Dermis blood vessel endothelial cell (primary cell): ENCODE measurements at regions not wholly inside any gene's neighbourhood (a gene's known extent, or its start where the extent isn't known, plus 50 kb on each side); places are given as distances from the start of the nearest gene placed in this dataset.

ENCODE experiments used
- DNase-seq: peaks from one replicate; pipeline ENCODE4 v3.0.0; 2010

DNA sequence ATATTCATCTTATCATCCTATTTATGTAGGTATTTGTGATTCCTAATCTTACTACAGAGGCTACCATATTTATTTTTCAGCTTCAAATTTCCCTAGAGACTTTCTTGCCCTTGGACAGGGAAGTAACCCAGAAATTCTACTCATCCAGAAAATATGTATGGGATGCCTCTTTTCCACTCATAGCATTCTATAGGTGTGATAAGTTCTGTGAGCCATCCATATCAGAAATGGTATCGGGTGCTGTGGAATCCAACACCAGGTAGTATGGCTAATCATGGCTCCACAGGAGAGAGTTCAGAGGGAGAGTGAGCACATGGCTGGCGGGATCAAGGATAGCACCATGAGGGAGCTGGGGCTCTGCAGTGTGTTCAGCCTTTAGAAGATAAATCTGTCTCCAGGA, 349.3 kb upstream of the ACTBL2 start:
- no peak for DNase-seq

DNA sequence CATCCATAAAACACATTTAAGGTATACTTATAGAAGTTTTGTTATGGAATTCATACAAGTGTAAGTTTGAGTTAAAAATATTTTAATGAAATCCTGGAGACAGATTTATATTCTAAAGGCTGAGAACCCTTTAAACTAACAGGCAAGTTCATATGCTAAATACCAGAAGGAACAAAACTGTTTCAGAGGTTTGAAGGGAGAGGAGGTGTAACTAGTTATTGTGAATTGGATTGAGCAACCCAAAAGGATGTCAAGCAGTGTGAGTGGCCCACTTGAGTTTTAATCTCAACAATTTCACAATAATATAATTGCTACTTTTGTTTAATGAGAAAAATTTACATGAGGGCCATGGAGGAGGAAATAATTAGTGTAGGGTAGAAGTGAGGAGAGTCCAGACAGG, 348.5 kb upstream of the ACTBL2 start:
- no peak for DNase-seq

GRCh38 chr5:57828221-57828620, 345.6 kb upstream of the ACTBL2 start:
- no peak for DNase-seq

DNA sequence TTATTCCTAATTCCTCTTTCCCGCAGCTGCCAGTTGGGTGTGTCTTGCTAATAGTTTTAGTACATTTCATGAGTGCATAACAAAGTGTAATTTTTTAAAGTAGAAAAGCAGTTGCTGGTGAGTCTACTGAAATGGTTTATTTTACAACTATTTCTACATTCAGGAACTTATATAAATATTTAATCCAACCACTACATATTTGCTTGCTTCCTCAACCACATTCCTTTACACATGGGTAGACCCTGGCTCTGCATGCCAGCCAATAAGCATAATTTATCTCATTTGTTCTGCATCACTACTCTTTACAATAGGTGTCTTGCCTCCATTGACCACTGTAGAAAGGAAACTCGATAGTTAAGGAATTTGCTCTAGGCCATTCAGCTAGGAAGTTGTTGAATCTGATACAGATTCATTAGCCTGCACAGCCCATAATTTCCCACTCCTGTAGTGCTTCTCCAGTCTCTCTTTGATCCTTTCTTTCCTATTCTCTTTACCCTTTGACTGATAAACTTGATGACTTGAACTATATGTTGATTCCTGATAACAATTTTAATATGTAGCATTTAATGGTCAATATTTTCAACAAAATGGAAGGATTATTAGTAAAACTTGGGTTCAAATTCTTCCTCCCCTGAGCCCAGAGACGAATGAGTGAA, 342.5 kb upstream of the ACTBL2 start:
- no peak for DNase-seq

GRCh38 chr5:57824623-57825022, 342.0 kb upstream of the ACTBL2 start:
- no peak for DNase-seq

- no peak for DNase-seq
These were observed 341.4 kb upstream of the ACTBL2 start for GRCh38 chr5:57824047-57824446.

GRCh38 chr5:57822651-57823050, 340.0 kb upstream of the ACTBL2 start:
- no peak for DNase-seq

DNA sequence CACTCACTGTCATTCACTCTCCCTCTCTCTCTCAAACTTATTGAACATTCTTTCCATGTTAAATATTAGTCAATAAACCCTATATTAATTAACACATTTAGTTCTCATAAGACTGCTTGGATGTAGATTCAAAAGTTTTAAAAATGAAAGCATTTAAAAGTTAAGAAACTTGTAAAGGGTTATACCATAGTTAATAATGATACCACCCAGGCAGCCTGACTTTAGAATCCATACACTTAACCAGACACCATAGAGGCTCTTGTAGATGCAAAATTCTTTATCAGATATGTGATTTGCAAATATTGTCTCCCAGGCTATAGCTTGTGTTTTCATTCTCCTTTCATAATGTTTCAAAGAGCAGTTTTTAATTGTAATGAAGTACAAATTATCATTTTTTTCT, 335.8 kb upstream of the ACTBL2 start:
- DNase-seq: no peak

DNA sequence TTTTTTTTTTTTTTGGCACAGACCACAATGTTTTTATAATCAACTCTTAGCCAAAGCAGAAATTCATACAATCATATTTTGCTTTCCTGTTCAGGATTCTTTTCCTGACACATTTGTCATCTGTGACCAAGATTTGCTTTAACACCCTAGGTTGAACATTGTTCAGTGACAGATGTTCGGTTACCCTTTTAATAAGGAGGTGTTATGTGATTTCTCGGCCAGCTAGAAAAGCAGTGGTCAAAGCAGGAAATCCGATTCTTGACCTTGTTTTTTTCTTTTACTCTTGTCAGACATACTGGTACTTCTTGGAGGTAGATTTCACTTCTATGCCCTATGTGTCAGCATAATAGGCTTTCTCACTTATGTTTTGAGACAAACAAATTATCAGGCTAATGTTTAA, 335.3 kb upstream of the ACTBL2 start:
- peak; percentile 54 for DNase-seq

DNA sequence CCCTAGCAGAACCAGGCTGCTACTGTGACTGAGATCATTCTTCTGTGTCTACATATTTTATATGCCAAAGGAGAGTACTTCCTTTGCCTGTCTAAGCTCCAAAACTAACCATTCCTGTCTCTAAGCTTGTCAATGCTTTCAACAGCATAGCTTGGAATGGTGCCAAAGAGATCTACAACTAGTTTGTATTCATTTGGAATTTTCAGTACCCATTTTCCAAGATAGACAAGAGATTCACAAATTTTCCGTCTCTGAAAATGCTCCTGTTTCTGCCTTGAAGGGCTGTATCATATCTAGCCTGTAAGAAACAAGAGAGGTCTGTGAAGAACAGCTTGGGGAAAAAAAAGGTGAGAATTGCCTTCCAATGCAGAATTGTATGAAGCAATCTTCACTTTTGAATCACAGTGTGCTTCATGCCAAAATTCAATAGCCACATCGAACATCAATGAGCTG, 334.4 kb upstream of the ACTBL2 start:
- peak; percentile 54 for DNase-seq

GRCh38 chr5:57816108-57816507, 333.5 kb upstream of the ACTBL2 start:
- peak; percentile 73 for DNase-seq

GRCh38 chr5:57805732-57806131, 323.1 kb upstream of the ACTBL2 start:
- DNase-seq: no peak

DNA sequence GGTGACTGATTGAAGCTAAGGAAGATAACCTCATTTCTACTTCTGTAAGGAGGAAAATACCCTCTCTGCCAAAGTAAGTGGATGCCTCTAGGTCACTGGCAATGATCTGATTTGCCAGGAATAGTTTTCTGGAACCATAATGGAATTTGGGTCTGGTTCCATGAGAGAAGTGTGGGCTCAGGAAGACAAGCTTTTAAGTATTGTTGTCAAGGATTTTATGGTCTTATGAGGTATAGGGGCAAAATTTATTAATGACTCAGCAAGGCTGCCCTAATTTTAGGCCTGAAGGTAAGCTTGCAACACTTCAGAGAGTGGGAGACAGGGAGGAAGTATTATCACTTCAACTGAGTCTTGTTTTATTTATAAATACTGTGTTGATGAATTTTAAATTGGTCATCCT, 322.6 kb upstream of the ACTBL2 start:
- DNase-seq: no peak

DNA sequence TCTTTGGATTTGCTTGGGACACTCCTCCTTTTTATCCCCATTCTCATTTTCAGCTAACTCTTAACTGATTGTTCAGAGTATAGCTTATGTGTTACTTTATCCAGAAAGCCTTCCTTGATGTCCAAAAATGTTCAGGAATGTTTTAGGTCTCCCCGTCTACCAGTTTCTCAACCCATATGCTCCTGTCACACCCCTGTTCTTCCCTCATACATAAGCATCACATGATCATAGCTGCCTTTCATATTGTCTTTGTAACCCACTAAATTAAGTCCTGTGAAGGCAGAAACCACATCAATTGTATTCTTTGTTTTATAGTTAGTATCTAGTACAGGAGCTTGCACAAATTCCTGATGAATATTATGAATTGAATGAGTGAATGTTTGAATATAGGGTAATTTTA, 321.9 kb upstream of the ACTBL2 start:
- DNase-seq: no peak

DNA sequence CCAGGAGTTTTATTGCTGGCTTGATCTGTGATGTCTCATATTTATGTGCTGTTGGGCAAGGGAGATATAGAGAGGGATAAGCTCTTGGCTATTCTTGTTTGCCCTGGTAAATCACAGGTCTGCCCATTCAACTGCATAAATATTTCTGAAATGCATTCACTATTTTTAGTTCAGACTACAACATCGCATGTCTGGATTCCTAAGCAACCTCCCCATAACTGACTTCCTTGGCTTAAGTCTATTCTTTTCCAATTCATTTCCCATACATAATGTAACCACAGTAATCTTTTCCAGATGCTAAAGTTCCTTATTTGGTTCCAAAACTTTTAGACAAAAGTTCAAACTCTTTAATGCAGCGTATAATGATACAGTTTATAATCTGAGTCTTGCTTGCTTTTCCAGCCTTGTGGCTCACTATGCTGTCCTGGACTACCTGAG, 321.4 kb upstream of the ACTBL2 start:
- no peak for DNase-seq

DNA sequence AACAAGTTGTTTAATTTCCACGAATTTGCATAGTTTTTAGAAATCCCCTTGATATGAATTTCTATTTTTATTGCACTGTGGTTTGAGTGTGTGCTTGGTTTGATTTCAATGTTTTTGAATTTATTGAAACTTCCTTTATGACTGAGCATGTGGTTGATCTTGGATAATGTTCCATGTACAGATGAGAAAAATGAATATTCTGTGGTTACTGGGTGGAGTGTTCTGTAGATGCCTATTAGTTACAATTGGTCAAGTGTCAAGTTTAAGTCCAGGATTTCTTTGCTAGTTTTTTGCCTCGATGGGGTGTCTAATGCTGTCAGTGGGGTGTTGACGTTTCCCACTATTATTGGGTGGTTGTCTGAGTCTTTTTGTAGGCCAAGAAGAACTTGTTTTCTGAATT, 319.5 kb upstream of the ACTBL2 start:
- DNase-seq: no peak

- DNase-seq: no peak
These were observed 312.6 kb upstream of the ACTBL2 start for GRCh38 chr5:57795203-57795602.

- no peak for DNase-seq
These were observed 309.3 kb upstream of the ACTBL2 start for GRCh38 chr5:57791875-57792274.

DNA sequence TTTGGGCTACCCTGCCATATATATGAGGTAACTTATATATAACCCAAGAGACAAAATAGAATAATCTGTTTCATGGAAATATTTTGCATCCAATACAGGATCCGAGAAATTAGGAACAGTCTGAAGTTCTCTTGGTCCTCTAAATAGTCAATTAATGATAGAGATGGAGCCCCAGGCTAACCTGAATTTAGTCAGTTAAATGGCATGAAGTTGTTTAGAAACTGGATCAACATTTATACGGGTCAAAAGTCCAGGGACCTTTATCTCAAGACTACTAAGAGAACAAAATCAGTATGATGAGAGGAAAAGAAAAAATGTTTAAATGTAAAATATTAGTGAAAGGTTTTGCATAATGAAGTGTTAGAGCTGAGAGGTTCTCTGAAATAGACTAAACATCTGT, 303.3 kb upstream of the ACTBL2 start:
- DNase-seq: no peak

- DNase-seq: peak; percentile 18
These were observed 301.5 kb upstream of the ACTBL2 start for GRCh38 chr5:57784121-57784520.

DNA sequence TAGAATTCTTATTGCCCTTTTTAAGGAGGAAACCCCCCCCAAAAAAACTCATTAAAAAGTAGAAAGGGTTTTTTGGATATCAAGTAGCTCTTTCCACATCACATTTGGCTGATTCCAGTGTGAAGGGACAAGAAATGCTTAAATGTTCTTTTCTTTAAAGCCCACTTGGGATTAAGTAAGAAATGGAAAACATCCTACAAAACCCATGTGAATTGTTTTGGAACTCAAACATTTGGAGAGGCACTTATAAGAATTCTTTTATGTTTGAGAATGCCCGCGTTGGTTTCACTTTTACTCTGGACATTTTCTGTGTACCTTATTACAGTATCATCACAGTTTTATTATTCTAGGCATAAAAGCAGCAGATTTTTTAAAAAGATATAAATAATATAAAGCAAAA, 301.1 kb upstream of the ACTBL2 start:
- peak; percentile 16 for DNase-seq

- no peak for DNase-seq
These were observed 298.3 kb upstream of the ACTBL2 start for GRCh38 chr5:57780961-57781325.

- DNase-seq: peak; percentile 93
These were observed 297.8 kb upstream of the ACTBL2 start for GRCh38 chr5:57780306-57780960.

GRCh38 chr5:57779383-57780223, 297.0 kb upstream of the ACTBL2 start:
- DNase-seq: peak; percentile 90
